Left renal pelvis (tissue), 4 donors: ENCODE measurements at regions not wholly inside any gene's neighbourhood (a gene's known extent, or its start where the extent isn't known, plus 50 kb on each side); places are given as distances from the start of the nearest gene placed in this dataset.
"Not testable (repeated sequence)": the region's sequence is repeated elsewhere in the genome, so short reads cannot be mapped to it uniquely, and the experiment has no call there.

Experiments used
- DNase-seq, 4 donors: peaks; one replicate each; pipeline ENCODE4 v3.0.0-alpha.2; 2013; ENCODE audit warnings: low read depth in 4 of 4, low spot score in 3 of 4

DNA sequence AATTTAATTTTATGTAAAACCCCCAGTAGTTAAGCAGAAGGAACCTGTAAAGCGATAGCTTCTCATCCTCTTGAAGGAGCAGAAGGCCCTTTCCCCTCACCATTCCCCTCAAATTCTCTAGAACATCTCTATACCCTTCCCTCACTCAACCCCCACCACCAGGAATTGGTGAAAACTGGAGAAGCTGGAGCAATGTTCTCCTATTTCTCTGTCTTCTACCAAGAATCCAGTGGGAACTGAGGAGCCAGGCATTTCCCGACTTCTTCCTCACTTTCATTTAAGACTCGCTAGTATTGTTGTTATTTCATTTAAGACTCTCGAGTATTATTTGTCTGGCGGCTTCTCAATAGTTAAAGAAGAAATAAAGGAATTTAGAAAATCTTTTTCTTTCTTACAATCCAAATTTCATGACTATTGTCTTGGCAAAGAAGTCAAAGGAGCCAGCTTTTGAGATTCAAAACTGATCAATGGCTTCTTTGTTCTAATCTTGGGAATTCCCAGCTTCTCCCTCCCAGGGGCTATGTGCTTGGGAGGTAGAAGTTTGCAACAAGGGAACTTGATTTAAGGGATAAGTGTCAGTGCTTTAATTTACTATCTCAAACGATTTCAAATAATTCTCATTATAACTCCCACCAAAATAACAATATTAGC, 253.3 kb upstream of the ADGRL2 start:
- no peak for DNase-seq

DNA sequence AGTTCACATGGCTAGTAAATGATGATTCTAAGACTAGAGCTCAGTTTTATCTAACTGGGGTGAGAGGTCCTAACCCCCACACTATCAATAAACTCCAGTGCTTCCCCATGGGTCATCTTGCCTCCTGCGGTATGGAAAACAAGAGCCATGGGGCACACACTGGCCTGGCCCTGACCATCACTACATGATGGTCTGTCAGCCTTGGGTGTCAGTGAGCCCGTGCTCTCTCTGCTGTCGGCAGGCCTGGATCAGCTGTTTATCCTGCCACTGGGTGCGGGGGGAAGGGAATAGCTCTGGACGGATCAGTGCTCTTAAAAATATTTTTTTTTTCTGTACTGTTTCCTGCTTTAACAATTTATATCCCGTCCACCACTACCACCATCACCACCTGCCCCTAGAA, 255.0 kb upstream of the ADGRL2 start:
- no peak for DNase-seq

DNA sequence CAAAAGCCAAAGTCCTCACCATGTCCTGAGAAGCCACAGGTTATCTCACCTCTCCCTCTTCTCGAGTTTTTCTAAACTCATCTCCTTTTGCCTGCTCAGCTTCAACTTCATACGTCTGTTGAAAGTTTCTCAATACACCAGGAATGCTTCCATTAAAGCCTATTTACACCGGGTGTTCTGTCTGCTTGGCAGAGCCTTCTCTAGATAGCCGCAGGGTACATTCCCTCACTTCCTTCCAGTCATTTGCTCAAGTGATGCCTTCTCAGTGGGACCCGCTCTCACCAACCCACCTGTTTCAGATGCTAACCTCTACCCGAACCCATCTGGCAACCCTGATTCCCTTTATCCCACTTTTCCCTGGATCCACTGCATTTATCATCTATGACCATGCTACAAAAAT, 257.0 kb upstream of the ADGRL2 start:
- DNase-seq = no peak

DNA sequence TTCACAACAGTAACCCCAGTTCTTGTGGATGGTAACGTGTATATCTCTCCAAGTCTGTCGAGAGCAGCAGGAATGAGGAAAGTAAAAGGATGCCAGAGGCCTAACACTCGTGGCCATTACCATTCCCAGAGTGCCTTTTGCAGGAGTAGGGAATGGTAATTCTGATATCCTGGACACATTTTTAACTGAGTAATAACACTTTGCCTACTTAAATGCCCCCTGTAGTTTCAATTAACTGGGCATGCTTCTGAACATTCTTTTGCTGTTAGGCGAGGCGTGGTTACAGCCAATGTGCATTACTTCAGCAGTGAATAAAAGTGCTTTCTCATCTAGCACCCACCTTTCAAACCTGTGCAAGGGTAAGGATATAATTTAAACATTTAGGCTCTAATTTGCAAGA, 258.5 kb upstream of the ADGRL2 start:
- no peak for DNase-seq

DNA sequence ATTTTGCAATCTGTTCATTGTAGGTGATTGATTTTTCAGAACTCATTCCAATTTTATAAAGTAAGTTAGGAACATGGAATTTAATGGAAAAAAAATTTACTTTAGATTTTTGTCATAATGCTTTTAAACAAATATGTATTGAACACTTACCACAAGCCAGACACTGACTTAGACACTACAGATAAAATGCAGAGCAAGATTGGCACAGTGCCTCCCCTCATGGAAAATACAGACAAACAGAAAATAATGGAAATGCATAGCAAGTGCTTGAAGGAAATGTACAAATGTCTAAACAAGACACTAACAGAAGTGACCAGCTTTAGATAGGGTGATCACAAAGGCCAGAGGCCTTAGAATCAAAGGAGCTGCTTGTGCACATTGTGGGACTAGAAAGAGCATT, 260.5 kb upstream of the ADGRL2 start:
- no peak for DNase-seq

DNA sequence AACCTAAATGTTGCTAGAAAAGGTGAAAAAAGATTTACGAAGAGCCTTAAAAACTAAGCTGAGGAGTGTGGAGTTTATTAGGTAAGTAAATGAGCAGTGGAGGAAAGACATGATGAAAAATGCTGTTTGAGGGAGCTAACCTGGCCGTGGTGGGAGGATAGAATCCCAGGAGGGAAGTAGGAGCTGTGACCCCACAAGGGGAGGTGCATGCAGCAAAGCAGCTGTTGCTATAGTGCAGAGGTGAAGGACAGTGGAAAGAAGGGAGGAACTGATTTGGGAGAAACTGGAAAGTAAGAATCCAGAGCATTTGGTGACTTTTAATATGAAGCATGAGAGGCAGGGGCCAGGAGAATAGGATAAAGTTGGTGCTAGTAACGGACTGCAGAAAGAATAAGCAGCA, 271.7 kb upstream of the ADGRL2 start:
- no peak for DNase-seq

DNA sequence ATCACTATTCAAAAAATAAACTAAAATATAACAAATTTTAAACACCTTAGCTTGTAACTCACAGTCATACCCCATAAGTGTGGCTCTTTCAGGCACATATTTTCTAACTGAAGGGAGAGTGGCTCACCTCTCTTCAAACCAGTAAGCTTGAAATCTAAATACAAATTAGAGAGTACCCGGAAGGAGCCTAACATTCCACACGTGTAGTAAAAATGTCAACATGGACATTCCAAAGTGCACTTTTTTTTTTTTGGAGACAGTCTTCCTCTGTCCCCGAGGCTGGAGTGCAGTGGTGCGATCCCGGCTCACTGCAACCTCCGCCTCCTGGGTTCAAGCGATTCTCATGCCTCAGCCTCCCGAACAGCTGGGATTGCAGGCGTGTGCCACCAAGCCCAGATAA, 275.6 kb upstream of the ADGRL2 start:
- DNase-seq = no peak

DNA sequence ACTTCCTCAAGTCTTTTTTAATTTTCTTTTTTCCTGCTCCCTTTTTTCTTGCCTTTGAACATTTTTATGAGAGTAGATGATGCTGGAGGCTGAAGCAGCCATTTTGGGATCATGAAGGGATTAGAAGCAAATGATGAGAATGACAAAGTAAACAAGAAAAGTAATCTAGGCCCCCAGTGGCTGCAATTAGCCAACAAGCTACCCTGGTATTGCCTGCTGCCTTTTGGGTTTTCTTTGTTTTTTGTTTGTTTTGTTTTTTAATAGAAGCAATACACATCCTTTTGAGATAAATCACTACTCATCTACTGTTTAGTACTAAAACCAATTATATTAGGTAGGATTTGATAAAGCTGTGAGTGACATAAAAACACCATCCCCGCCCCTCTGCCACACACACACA, 280.7 kb upstream of the ADGRL2 start:
- DNase-seq = no peak

DNA sequence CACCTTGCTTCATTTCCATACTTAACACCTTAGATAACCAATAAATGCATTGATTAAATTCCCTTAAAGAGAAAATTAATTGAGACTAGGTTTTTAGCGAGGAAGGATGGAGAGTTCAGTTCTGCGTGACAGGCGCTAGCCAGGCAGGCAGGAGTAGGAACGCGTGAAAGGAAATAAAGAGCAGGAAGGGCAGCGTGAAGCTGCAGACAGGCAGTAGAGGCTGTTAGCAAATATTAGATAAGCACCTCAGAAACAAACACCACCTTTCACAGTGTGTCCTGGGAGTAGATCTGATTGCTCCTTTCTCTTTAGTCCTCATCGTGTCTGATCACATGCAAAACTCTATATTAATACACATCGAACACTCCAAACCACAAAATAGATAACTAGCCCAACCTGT, 282.7 kb upstream of the ADGRL2 start:
- DNase-seq = no peak

DNA sequence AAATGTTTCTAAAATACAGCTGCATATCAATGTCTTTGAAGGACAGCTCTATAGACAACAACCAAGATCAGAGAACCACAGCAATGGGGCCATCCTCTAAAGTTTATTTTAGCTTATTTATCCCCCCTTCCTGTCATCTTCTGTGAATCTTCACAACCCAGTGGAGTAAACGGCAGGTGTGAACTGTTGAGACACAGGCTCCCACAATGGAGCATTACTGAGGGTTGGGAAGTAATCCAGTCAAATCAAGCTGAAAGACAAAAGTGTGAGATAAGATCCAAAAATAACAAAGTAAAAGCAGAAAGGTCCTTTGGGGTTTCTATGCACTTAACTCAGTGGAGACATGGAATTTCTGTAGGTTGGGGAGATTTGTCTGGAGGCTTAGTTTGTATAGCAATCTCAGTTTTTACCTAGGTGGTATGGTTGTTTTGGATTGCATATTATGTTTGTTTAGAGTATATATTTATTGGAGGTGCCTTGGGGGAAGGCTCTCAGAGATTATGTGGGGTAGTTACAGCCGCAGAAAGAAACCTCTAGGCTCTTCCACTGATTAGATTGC, 286.9 kb upstream of the ADGRL2 start:
- no peak for DNase-seq

DNA sequence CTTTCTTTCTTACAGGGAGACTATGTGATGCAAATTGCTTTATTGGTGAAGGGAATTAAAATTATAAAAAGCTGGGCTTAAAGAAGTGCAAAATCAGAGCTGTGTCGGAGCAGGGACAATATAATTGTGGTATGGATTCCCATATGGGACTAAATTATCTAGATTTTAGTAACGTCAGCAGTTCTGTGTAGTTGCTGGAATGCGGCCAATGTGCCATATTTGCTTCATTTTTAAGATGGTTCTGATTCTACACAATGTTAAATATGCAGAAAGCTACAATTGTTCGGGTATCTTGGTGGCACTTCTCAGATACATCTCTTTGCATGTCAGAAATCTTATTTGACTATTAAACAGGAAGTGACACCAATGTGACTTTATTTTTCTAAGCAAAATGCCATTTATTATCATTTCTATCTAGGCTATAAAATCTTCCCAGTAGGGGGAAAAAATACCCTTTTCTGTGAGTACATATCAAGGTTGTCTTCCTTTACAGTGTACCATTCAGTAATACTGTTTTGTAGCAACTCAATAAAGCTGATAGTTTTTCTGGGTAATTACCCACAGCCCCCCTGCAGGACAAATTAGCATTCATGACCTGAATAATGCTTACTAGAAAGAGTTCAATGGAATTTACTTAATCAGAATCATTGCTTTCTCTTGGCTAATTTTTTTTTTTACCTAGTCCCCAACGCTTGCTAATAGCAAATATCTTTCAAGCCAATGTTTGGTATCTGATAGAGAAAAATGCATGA, 288.3 kb upstream of the ADGRL2 start:
- no peak for DNase-seq

DNA sequence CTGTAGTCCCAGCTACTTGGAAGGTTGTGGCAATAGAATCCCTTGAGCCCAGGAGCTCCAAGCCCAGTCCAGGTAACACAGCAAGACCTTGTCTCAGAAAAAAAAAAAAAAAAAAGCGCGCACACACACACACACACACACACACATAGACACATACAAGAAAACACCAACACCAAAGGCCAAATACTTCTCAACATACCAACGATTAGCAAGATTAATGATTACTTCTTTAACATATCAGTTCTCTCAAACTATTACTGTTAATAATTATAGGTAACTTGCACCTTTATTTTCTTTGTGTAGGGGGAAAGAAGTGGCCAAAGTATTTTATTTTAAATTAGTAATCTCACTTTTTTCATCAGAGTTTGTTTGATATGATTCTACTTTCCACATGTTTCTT, 289.5 kb upstream of the ADGRL2 start:
- no peak for DNase-seq

DNA sequence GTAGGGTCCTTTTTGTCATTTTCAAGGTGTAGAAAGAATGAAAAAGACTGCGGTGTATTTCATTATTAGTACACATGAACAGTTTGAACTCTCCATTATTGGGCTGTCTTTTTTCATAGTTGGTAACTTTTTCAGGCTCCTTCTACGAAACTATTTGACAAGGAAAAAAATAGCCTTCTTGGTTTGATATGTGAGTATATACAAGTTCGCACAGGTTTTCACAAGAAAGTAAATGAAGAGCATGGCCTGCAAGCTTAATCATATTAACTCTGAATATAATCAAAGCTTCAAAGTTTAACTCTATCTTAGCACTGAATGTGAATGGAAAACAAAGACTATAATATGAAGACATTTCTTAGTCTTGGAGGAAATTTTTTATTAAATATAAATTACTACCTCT, 290.0 kb upstream of the ADGRL2 start:
- no peak for DNase-seq

DNA sequence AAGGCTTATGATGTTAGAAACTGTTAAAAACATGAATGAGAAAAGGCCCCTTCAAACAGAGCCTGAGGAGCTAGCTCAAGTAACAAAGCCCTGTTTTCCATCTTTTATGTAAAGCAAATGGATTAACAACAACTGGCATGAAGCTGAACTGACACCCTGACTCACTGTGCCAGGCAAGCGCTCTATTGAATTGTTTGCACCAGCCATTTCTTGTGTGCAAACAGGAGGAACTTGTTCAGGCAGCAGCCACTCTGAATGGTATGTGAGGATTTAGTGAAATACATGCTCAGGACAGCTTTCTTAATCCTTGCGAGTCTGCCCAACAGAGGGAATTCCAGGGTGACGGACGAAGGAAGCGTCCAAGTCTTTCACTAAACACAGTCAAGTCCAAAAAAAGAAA, 291.1 kb upstream of the ADGRL2 start:
- DNase-seq = no peak

DNA sequence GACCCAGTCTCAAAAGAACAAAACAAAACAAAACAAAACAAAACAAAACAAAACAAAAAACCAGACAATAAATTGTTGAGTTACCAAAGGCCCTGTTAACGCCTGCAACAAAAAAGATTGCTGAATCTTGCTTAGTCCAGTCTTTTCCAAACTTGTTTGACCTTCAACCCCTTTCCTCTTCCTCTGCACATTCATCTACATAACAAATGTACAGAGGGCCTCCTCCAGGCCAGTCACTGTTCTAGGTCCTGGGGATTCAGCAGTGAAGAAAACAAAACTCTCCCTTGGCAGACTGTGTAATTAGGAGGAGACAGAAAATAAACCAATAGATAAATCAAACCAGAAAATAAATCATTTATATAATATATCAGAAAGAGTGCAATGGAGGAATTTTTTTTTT, 294.0 kb upstream of the ADGRL2 start:
- no peak for DNase-seq

DNA sequence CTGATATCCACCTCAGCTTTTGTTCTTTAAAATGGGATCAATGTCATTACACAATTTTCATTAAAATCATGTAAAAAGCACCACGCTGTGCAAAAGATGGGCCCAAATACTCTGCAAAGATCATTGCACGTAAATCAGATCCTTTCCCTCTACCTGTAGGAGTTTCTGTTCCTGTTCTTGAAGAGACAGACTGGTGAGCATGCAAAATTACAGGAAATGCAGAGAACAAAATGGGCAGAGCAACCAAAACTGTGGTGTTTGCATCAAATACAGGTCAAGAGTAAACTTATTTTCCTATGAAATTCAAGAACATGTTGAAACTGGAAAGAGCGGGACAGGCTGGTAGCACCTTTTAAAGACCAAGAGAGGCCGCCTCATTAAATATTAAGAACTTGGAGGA, 294.9 kb upstream of the ADGRL2 start:
- no peak for DNase-seq

DNA sequence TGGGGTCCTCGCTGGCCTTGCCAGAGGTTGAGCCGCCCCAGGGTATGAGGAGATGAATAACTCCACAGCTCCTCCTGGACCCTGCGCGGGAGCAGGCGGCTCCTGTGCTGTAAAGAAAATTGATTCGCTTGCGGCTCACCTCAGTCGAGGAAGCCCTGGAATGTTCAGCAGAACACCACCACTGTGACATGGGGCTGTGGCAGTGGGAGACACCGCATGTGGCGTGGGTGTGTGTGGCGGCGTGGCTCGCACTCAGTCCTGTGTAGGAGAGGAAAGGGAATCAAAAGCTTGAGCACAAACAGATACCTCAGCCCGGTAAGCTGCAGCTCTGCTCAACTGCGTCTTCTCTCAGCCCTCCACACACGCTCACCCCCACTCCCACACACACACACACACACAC, 295.9 kb upstream of the ADGRL2 start:
- DNase-seq = not testable (repeated sequence)

DNA sequence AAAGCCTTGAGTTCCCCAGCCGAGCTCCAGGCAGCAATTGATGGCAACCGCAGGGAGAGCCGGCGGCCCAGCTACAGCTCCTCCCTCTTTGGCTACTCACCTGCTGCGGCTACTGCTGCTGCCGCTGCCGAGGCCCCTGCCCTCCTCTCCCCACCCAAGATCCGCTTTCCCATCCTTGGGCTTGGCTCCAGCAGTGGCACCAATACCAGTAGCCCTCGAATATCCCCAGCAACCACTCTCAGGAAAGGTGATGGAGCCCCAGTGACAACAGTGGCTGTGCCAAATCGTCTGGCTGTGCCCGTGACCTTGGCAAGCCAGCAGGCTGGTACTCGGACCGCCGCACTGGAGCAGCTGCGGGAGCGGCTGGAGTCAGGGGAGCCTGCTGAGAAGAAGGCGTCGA, 298.0 kb upstream of the ADGRL2 start:
- DNase-seq = not testable (repeated sequence)

DNA sequence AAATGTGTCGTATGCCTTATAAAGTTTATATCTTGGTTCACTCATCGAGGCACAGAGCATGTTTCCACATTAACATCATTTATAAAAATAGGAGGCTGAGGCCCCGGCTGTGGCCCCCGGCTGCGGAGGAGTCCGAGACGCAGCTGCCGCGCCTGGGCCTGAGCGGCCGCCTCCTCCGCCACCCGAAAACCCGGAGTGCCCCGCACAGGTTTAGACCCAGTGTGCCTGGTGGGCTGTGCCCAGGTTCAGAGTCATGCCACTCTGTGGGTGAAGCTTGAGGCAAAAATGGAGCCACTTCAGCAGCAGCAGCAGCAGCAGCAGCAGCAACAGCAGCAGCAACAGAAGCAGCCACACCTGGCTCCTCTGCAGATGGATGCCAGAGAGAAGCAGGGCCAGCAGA, 299.2 kb upstream of the ADGRL2 start:
- DNase-seq = not testable (repeated sequence)

DNA sequence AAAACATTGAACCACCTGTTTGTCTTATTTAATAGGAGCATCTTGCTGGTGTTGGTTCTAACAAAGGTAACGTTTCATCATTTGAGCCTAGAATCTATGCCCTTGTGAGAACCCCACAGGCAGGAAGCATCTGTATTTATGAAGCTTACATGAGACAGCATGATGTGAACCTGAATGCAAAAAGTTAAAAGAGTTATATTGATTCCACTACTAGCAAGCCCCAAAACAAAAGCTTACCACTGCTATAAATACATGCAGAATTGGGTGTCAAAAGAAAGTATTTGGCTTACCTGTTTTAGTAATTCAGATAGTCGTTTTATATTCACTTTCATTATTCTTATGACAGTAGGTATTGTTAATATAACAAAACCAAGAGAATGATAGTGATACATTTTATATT, 301.2 kb upstream of the ADGRL2 start:
- no peak for DNase-seq

DNA sequence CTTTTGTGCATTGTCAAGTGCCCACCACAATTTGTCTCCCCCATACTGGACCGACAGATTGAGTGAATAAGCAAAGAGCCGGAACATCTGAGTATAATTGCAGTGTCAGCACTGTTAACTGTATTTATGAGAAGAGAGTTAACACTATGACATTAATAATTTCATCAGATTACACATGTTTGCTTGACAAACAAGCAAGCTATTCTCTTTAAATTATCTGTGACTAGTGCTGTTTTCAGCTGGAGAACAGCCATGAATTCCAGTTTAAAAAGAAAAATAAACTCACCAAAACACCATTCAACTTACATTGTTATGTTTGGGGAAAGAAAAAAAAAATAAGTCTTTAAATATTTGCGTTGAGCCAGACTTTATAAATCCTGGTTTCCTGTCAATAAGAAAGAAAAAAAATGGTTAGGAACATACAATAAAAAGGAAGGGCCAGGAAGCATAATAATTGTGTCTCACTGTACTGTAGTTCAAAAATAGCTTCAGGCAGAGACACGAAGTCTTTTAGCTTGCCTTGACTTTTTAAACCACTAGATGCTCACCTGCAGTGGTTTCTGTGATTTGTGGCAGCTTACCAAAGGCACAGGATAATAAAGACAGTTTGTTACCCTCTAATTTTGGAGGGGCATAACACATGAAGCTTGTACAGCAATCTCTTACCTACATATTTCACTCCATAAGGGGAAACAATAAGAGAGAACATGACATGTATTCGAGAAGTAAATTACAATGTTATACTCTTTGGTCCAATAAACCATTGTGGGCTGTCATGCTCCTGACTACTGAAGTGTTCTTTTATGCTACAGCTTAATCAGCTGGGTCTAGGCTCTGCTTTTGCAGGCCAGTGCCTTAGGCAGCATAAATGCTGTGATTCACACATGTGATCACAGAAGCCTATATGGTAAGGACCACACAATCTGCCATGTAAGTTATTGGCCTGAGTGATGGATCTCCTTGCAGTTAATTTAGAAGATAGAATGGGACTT, 302.0 kb upstream of the ADGRL2 start:
- peak in 2 of 4 donors; percentile 15 to 35 for DNase-seq
